ENCODE measurements at regions not wholly inside any gene's neighbourhood (a gene's known extent, or its start where the extent isn't known, plus 50 kb on each side); places are given as distances from the start of the nearest gene placed in this dataset.

DNA sequence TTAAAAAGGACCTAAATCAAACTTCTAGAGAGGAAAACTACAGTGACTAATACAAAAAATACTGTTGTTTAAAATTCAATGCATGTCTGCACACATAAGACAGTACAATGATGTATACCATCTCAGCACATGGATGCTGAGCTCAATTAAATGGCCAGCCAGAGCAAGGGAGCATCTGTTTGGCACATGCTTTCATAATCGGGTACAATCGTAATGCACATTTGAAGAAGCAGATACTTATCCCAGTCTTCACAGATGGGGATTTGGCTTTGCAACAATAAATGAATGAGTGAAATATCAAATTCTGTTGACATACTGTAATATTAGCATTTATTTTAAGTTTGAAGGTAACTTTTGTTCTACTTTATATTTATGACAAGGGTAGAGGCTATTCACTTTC lies 187.8 kb downstream of the CRPPA start:
- no peak overlapping the region for H3K4me3 ChIP-seq (ENCODE audit: low read depth, low read length)
- TF ChIP-seq, protein P1, sequence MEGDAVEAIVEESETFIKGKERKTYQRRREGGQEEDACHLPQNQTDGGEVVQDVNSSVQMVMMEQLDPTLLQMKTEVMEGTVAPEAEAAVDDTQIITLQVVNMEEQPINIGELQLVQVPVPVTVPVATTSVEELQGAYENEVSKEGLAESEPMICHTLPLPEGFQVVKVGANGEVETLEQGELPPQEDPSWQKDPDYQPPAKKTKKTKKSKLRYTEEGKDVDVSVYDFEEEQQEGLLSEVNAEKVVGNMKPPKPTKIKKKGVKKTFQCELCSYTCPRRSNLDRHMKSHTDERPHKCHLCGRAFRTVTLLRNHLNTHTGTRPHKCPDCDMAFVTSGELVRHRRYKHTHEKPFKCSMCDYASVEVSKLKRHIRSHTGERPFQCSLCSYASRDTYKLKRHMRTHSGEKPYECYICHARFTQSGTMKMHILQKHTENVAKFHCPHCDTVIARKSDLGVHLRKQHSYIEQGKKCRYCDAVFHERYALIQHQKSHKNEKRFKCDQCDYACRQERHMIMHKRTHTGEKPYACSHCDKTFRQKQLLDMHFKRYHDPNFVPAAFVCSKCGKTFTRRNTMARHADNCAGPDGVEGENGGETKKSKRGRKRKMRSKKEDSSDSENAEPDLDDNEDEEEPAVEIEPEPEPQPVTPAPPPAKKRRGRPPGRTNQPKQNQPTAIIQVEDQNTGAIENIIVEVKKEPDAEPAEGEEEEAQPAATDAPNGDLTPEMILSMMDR (IDR thresholded peaks at IDR 0.05; ENCODE audit: insufficient read depth, low read depth, low read length) = no peak
- DNase-seq (ENCODE audit: low read depth) = no peak

DNA sequence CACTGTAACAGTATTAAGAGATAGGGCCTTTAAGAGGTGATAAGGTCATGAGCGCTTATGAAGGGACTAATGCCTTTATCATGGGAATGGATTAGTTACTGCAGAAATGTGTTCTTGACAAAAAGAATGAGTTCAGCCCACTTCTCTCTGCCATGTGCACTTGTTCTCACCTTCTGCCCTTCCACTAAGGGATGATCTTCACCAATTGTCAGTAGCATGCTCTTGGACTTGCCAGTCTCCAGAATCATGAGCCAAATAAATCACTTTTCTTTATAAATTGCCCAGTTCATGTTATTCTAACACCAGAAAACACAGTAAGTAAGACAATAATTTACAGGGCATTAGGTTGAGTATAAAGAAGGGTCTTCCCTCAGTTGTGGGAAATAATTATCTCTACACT lies 189.1 kb downstream of the CRPPA start:
- TF ChIP-seq, protein P1 (IDR thresholded peaks at IDR 0.05; ENCODE audit: insufficient read depth, low read depth, low read length) = no peak
- DNase-seq (ENCODE audit: low read depth) = no peak
- H3K4me3 ChIP-seq (ENCODE audit: low read depth, low read length) = no peak overlapping the region

DNA sequence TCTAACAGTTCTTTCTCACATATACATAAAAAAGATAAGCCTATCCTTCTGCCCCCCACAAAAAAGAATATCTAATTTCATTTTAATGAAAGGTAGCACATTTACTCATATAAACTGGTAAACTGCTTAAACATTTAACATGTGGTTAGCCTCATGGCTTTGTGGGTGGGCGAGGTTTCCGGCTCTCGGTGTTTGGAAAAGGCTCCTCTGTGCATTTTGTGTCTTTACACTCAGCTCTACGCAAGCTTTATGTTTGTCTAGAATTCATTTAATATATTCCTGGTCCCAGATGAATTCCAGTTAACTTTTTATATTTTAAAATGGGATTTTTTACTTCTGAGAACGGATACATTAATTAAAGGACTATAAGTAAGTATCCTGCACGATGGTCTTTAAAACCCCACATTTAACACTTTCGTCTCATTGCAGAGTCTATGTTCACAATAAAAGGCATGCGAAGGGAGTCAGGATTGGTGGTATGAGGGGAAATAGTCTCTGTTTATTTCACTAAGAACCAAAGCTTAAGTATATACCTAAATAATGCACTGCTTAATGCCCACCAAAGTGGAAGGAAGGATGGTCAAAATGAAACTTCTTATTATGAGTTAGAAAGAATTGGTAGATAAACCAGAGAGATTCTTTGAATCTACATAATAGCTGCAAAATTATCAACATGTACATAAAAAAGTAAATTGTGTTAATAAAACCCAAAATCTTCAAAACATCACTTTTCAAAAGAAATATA lies 197.2 kb downstream of the CRPPA start:
- H3K4me3 ChIP-seq (ENCODE audit: low read depth, low read length) = no peak overlapping the region
- no peak for DNase-seq (ENCODE audit: low read depth)
- TF ChIP-seq, protein P1 (IDR thresholded peaks at IDR 0.05; ENCODE audit: insufficient read depth, low read depth, low read length) = no peak

DNA sequence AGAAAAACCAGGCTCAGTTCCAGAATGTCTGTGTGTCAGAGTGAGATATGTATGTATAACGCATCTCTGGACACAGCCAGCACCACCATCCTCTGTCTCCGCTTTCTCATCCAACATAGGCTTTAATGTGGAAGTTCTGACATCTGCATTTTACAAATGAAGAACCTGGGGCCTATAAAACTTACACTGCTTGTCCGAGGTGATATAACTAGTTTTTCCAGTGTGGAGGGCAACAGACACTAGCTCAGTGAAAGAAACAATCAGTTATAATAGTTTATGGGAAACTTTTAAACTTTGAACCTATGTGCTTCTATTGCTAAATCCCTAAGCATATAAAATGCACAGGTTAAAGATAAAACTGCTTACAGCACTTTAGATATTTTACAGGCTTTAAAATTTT lies 208.7 kb downstream of the CRPPA start:
- H3K4me3 ChIP-seq (ENCODE audit: low read depth, low read length) = no peak overlapping the region
- no peak for DNase-seq (ENCODE audit: low read depth)
- TF ChIP-seq, protein P1 (IDR thresholded peaks at IDR 0.05; ENCODE audit: insufficient read depth, low read depth, low read length) = no peak

DNA sequence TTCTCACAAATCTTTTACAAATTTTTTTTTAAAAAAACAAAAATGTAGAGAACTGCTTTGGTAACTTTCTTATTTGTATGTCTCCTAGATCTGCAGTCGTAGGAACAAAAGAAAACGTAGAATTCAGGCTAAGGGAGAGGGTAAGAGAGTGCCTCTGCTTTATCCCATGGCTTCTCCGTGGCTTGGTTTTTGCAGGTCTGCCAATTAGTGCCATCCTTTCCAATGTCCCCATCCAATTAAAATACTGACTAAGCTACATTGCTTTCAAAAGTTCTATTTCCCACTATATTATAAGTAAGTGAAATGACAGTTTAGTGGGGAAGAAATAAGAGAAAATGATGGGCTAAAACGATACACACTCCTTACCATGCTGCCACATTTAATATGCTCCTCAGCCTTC lies 209.3 kb downstream of the CRPPA start:
- no peak for DNase-seq (ENCODE audit: low read depth)
- no peak overlapping the region for H3K4me3 ChIP-seq (ENCODE audit: low read depth, low read length)
- TF ChIP-seq, protein P1 (IDR thresholded peaks at IDR 0.05; ENCODE audit: insufficient read depth, low read depth, low read length) = no peak

DNA sequence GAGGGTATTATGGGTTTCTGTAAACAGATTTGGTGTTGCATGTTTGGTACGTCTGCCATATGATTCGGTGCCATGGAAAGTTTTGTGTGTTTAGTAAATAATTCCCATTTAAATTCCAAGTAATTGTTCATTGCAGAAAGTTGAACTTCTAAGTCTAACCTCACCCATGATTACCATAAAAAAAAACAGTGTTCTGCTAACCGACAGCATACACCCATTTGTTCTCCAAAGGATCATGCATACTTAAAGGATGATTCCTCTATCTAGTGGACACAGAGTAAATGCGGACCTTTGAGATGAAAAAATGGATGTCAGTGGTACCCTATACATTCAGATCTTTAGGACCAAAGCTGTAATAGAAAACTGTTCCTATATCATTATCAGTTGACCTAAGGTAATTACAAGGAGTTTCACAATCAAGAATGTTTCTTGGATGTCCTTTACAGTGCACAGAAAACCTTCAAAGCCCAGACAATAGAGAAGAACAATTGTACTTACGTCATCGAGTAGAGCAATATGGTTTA lies 209.9 kb downstream of the CRPPA start:
- no peak overlapping the region for H3K4me3 ChIP-seq (ENCODE audit: low read depth, low read length)
- DNase-seq (ENCODE audit: low read depth) = no peak
- TF ChIP-seq, protein P1 (IDR thresholded peaks at IDR 0.05; ENCODE audit: insufficient read depth, low read depth, low read length) = no peak

DNA sequence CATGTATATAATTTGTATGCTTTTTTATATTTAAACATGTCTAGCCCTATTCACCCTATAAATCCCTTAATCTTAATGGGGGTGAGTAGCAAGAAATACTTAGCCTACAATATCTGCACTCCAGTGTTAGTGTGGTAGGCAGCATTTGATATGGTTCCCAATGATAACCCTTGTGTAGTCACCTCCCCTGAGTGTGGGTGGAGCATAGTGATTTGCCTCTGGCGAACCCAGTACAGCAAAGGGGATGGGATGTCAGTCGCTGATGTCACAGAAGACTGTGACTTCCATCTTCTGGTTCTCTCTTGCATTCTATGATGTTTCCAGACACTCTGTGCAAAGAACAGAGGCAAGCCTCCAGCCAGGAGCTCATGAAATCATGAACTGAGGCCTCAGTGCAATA lies 211.2 kb downstream of the CRPPA start:
- no peak for DNase-seq (ENCODE audit: low read depth)
- H3K4me3 ChIP-seq (ENCODE audit: low read depth, low read length) = no peak overlapping the region
- TF ChIP-seq, protein P1 (IDR thresholded peaks at IDR 0.05; ENCODE audit: insufficient read depth, low read depth, low read length) = no peak

Data from fibroblast of villous mesenchyme (primary cell).